HCT116 (cell line): ENCODE measurements at regions not wholly inside any gene's neighbourhood (a gene's known extent, or its start where the extent isn't known, plus 50 kb on each side); places are given as distances from the start of the nearest gene placed in this dataset.

ENCODE experiments used
- ATAC-seq: fragments of 200-7000 bp; cut with Tn5 transposase; 2 replicates; pipeline ENCODE4 v1.9.1; 2020; ENCODE audit warnings: mild to moderate bottlenecking, moderate library complexity
- BruUV-seq: library from RNA; stranded (reverse); fragments of 400-500 nt; replicated peaks from 2 replicates; lab custom pipeline; 2021; lab: Mats Ljungman, UMichigan
- CTCF ChIA-PET: fragments of 300-600 bp; sonication (Branson Sonifier 250); formaldehyde crosslinking; loops from one replicate; lab custom pipeline; 2021; ENCODE audit warnings: antibody characterized with exemption; lab: Charles Lee
- POLR2A ChIA-PET: fragments of 300-600, 350-600 bp; sonication (Branson Sonifier 250); formaldehyde crosslinking; loops from one replicate; lab custom pipeline; 2021; ENCODE audit warnings: antibody characterized with exemption; lab: Charles Lee
- RAD21 ChIA-PET, 2 experiments: fragments of 300-600 bp; sonication (Branson Sonifier 250); formaldehyde crosslinking; loops; one replicate each; lab custom pipeline; 2023; ENCODE audit warnings: low total read pairs in 2 of 2; ENCODE audit not compliant: uncharacterized antibody in 2 of 2, unreplicated experiment in 2 of 2, low non-redundant PET in 1 of 2; lab: Charles Lee
- DNase-seq: peaks from one replicate; pipeline ENCODE4 v3.0.0-alpha.2; 2010; ENCODE audit warnings: low read depth, low spot score
- H2AFZ ChIP-seq: fragments of 200-600 bp; shearing (Covaris generic), sonication (generic); 2 replicates; pipeline ENCODE4 v1.6.1; 2017; ENCODE audit warnings: low read depth, mixed run types, mixed read lengths, antibody characterized with exemption, low read length; ENCODE audit not compliant: poor library complexity, severe bottlenecking
- H3K27ac ChIP-seq: 2 replicates; pipeline ENCODE4 v1.5.1; 2012; ENCODE audit warnings: low read depth, low read length
- H3K27me3 ChIP-seq: fragments of 200-600 bp; sonication (generic); 2 replicates; pipeline ENCODE4 v1.6.1; 2016; ENCODE audit warnings: mixed run types, low read length, mixed read lengths; ENCODE audit not compliant: insufficient read depth
- H3K36me3 ChIP-seq, 2 experiments: fragments of 200-500 bp in 1 of 2; fragments of 200-600 bp in 1 of 2; sonication (Bioruptor generic) in 1 of 2; sonication (generic) in 1 of 2; 2 replicates each; pipeline versions ENCODE4 v1.5.1 to v1.6.1; 2014 to 2016; ENCODE audit warnings: low read length in 2 of 2, inconsistent platforms in 1 of 2, mixed read lengths in 1 of 2, mixed run types in 1 of 2; ENCODE audit not compliant: insufficient read depth in 2 of 2, control insufficient read depth in 1 of 2
- H3K4me1 ChIP-seq, 2 experiments: fragments of 200-600 bp in 1 of 2; sonication (generic) in 1 of 2; 2 replicates each; pipeline versions ENCODE4 v1.5.1 to v1.6.1; 2012 to 2017; ENCODE audit warnings: low read length in 2 of 2, inconsistent platforms in 1 of 2, mild to moderate bottlenecking in 1 of 2, mixed read lengths in 1 of 2, mixed run types in 1 of 2, moderate library complexity in 1 of 2; ENCODE audit not compliant: insufficient read depth in 2 of 2, control insufficient read depth in 1 of 2
- H3K4me2 ChIP-seq: fragments of 200-600 bp; sonication (generic); 2 replicates; pipeline ENCODE4 v1.6.1; 2017; ENCODE audit warnings: mixed run types, low read length, mixed read lengths
- H3K4me3 ChIP-seq, 2 experiments: fragments of 200-600 bp in 1 of 2; sonication (generic) in 1 of 2; replicated peaks in 1 of 2; 2 replicates each; pipeline ENCODE4 v1.5.1; 2011 to 2016; ENCODE audit warnings: low read length in 2 of 2, control low read depth in 1 of 2, low read depth in 1 of 2, mild to moderate bottlenecking in 1 of 2, mixed read lengths in 1 of 2, mixed run types in 1 of 2
- H3K79me2 ChIP-seq: fragments of 200-600 bp; sonication (generic); 2 replicates; pipeline ENCODE4 v1.6.1; 2017; ENCODE audit warnings: mild to moderate bottlenecking, mixed run types, low read length, moderate library complexity, mixed read lengths; ENCODE audit not compliant: insufficient read depth
- H3K9ac ChIP-seq: fragments of 200-600 bp; sonication (generic); 2 replicates; pipeline ENCODE4 v1.6.1; 2016; ENCODE audit warnings: low read length, mixed read lengths
- H3K9me2 ChIP-seq: fragments of 200-600 bp; sonication (generic), shearing (Covaris generic); 2 replicates; pipeline ENCODE4 v1.6.1; 2017; ENCODE audit warnings: mixed run types, mild to moderate bottlenecking, moderate library complexity; ENCODE audit not compliant: insufficient read depth
- H3K9me3 ChIP-seq, 2 experiments: fragments of 200-500 bp in 1 of 2; fragments of 200-600 bp in 1 of 2; sonication (Bioruptor generic) in 1 of 2; sonication (generic) in 1 of 2; 2 replicates each; pipeline ENCODE4 v1.6.1; 2014 to 2017; ENCODE audit warnings: low read length in 2 of 2, mixed read lengths in 2 of 2, inconsistent platforms in 1 of 2, low read depth in 1 of 2, mild to moderate bottlenecking in 1 of 2, mixed run types in 1 of 2, moderate library complexity in 1 of 2; ENCODE audit not compliant: control insufficient read depth in 1 of 2, insufficient read depth in 1 of 2
- H4K20me1 ChIP-seq: fragments of 200-600 bp; sonication (generic), shearing (Covaris generic); 2 replicates; pipeline ENCODE4 v1.6.1; 2017; ENCODE audit warnings: mixed run types, mild to moderate bottlenecking, moderate library complexity; ENCODE audit not compliant: insufficient read depth
- CBX3 ChIP-seq: IDR thresholded peaks from 2 replicates; pipeline ENCODE4 v1.6.1; 2012; ENCODE audit warnings: low read depth
- CEBPB ChIP-seq: IDR thresholded peaks from 2 replicates; pipeline ENCODE4 v1.6.1; 2012; ENCODE audit warnings: low read depth
- ELF1 ChIP-seq: IDR thresholded peaks from 2 replicates; pipeline ENCODE4 v1.6.1; 2012; ENCODE audit warnings: low read depth, borderline replicate concordance
- JUND ChIP-seq: IDR thresholded peaks from 2 replicates; pipeline ENCODE4 v1.6.1; 2012
- POLR2A ChIP-seq: IDR thresholded peaks from 2 replicates; pipeline ENCODE4 v1.7.0; 2011; ENCODE audit warnings: borderline replicate concordance; ENCODE audit not compliant: insufficient read depth, insufficient read length; ENCODE audit errors: extremely low read depth
- SIN3A ChIP-seq: IDR thresholded peaks from 2 replicates; pipeline ENCODE4 v1.6.1; 2012; ENCODE audit warnings: low read depth
- TCF7L2 ChIP-seq: IDR thresholded peaks from 2 replicates; pipeline ENCODE4 v1.7.0; 2011; ENCODE audit warnings: borderline replicate concordance, inconsistent platforms; ENCODE audit not compliant: insufficient read depth, insufficient read length; ENCODE audit errors: extremely low read depth
- ZNF274 ChIP-seq: fragments of 200-500 bp; sonication (Bioruptor generic); IDR thresholded peaks from 2 replicates; pipeline ENCODE4 v1.6.1; 2014; ENCODE audit warnings: mild to moderate bottlenecking, low read depth, low read length, inconsistent platforms
- intact Hi-C: fragments of 100-400 bp; cut with micrococcal nuclease; formaldehyde crosslinking; loops from 2 replicates; pipeline ENCODE4 v1.10.0; 2022
- TF ChIP-seq, protein P1 (sequence below), 3 experiments: fragments of 200-600 bp in 1 of 3; sonication (generic) in 1 of 3; IDR thresholded peaks in 2 of 3; conservative IDR thresholded peaks in 1 of 3; 2 replicates each; pipeline ENCODE4 v1.5.1; 2012 to 2017; ENCODE audit warnings: low read depth in 2 of 3, low read length in 2 of 3, antibody characterized with exemption in 1 of 3, borderline replicate concordance in 1 of 3, control low read depth in 1 of 3, mild to moderate bottlenecking in 1 of 3, mixed read lengths in 1 of 3, mixed run types in 1 of 3, moderate library complexity in 1 of 3; ENCODE audit not compliant: insufficient read depth in 1 of 3
- TF ChIP-seq, protein P2 (sequence below): IDR thresholded peaks from 2 replicates; pipeline ENCODE4 v1.6.1; 2011; ENCODE audit warnings: mild to moderate bottlenecking, low read length, moderate library complexity; ENCODE audit not compliant: insufficient replicate concordance; ENCODE audit errors: extremely low read depth
- TF ChIP-seq, protein P3 (sequence below): IDR thresholded peaks from 2 replicates; pipeline ENCODE4 v1.6.1; 2012

DNA sequence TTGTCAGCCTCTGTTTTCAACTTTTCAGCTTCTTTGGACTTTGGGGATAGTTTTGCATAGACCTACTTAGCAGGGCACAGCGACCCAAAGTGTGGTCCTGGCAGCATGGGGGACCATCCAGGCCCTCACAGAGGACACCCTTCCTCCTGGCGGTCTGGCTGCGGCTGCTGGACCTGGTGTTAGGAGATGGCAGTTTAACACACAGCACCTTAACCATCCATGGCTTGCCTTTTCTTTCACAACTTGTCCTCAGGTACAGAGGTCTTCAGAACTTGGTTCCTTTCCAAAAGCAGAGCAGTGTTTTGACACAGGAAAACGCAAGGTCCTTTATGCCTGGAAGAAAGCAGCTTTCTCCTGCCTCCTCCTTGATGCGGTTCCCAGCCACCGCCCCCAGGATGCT lies 68.1 kb downstream of the RHOU start:
- no peak overlapping the region for H3K4me3 ChIP-seq
- ChIA-PET POLR2A (no interaction called here), CTCF (no interaction called here), RAD21 (no interaction called here)
- no peaks in the 10 kb centered on the region for H3K79me2 ChIP-seq
- TF ChIP-seq CEBPB (no peak), JUND (no peak), CBX3 (no peak), ELF1 (no peak), SIN3A (no peak), TCF7L2 (no peak), POLR2A (no peak), ZNF274 (no peak)
- TF ChIP-seq, protein P1, sequence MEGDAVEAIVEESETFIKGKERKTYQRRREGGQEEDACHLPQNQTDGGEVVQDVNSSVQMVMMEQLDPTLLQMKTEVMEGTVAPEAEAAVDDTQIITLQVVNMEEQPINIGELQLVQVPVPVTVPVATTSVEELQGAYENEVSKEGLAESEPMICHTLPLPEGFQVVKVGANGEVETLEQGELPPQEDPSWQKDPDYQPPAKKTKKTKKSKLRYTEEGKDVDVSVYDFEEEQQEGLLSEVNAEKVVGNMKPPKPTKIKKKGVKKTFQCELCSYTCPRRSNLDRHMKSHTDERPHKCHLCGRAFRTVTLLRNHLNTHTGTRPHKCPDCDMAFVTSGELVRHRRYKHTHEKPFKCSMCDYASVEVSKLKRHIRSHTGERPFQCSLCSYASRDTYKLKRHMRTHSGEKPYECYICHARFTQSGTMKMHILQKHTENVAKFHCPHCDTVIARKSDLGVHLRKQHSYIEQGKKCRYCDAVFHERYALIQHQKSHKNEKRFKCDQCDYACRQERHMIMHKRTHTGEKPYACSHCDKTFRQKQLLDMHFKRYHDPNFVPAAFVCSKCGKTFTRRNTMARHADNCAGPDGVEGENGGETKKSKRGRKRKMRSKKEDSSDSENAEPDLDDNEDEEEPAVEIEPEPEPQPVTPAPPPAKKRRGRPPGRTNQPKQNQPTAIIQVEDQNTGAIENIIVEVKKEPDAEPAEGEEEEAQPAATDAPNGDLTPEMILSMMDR (IDR thresholded peaks at IDR 0.05 in 2 of 3, conservative IDR thresholded peaks at IDR 0.05 in 1 of 3; ENCODE audit: borderline replicate concordance in 1 of 3, insufficient read depth in 1 of 3, low read depth in 2 of 3, low read length in 2 of 3) = no peak
- TF ChIP-seq, protein P2, sequence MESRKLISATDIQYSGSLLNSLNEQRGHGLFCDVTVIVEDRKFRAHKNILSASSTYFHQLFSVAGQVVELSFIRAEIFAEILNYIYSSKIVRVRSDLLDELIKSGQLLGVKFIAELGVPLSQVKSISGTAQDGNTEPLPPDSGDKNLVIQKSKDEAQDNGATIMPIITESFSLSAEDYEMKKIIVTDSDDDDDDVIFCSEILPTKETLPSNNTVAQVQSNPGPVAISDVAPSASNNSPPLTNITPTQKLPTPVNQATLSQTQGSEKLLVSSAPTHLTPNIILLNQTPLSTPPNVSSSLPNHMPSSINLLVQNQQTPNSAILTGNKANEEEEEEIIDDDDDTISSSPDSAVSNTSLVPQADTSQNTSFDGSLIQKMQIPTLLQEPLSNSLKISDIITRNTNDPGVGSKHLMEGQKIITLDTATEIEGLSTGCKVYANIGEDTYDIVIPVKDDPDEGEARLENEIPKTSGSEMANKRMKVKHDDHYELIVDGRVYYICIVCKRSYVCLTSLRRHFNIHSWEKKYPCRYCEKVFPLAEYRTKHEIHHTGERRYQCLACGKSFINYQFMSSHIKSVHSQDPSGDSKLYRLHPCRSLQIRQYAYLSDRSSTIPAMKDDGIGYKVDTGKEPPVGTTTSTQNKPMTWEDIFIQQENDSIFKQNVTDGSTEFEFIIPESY = no peak
- TF ChIP-seq, protein P3, sequence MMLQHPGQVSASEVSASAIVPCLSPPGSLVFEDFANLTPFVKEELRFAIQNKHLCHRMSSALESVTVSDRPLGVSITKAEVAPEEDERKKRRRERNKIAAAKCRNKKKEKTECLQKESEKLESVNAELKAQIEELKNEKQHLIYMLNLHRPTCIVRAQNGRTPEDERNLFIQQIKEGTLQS = no peak
- H3K9me2 ChIP-seq = no peaks in the 10 kb centered on the region
- no TSS peak for BruUV-seq
- H3K36me3 ChIP-seq = no peaks in the 10 kb centered on the region
- H3K9me3 ChIP-seq = no peaks in the 10 kb centered on the region
- no peak for ATAC-seq
- H3K9ac ChIP-seq = no peak overlapping the region
- intact Hi-C loops = no loop called here
- no peak overlapping the region for H3K27ac ChIP-seq
- 0 out of 2 replicates have a peak, but pooled peaks cover 3% of the 10 kb centered on the region for H3K27me3 ChIP-seq
- H2AFZ ChIP-seq = no peak overlapping the region
- no peaks in the 10 kb centered on the region for H4K20me1 ChIP-seq
- H3K4me1 ChIP-seq = no peaks in the 10 kb centered on the region
- H3K4me2 ChIP-seq = no peak overlapping the region
- DNase-seq = no peak
